ENCODE measurements at regions not wholly inside any gene's neighbourhood (a gene's known extent, or its start where the extent isn't known, plus 50 kb on each side); places are given as distances from the start of the nearest gene placed in this dataset.
"Not testable (repeated sequence)": the region's sequence is repeated elsewhere in the genome, so short reads cannot be mapped to it uniquely, and the experiment has no call there.

- no peak for DNase-seq
Measured at GRCh38 chr2:17057109-17058017, 391.7 kb upstream of the CYRIA start.

- DNase-seq, result no peak
Measured at GRCh38 chr2:17056236-17056635, 390.6 kb upstream of the CYRIA start.

GRCh38 chr2:17052001-17052400 is 386.4 kb upstream of the CYRIA start:
- DNase-seq, result no peak

GRCh38 chr2:17051538-17051937 is 385.9 kb upstream of the CYRIA start:
- DNase-seq, result no peak

- peak; percentile 35 for DNase-seq
Measured at GRCh38 chr2:17043173-17043572, 377.5 kb upstream of the CYRIA start.

GRCh38 chr2:17036361-17036760 is 370.7 kb upstream of the CYRIA start:
- DNase-seq, result no peak

GRCh38 chr2:17035010-17035409 is 369.4 kb upstream of the CYRIA start:
- no peak for DNase-seq

- no peak for DNase-seq
Measured at GRCh38 chr2:17030047-17030446, 364.4 kb upstream of the CYRIA start.

- DNase-seq, result no peak
Measured at GRCh38 chr2:17012297-17012696, 346.7 kb upstream of the CYRIA start.

- no peak for DNase-seq
Measured at GRCh38 chr2:17010104-17010503, 344.5 kb upstream of the CYRIA start.

- DNase-seq, result no peak
Measured at GRCh38 chr2:17000184-17000482, 334.5 kb upstream of the CYRIA start.

GRCh38 chr2:16999347-17000183 is 333.9 kb upstream of the CYRIA start:
- no peak for DNase-seq

- no peak for DNase-seq
Measured at GRCh38 chr2:16978301-16978700, 312.7 kb upstream of the CYRIA start.

GRCh38 chr2:16974688-16975087 is 309.1 kb upstream of the CYRIA start:
- DNase-seq, result no peak

- no peak for DNase-seq
Measured at GRCh38 chr2:16973586-16974286, 308.1 kb upstream of the CYRIA start.

GRCh38 chr2:16972276-16972675 is 306.6 kb upstream of the CYRIA start:
- no peak for DNase-seq

- no peak for DNase-seq
Measured at GRCh38 chr2:16971722-16972234, 306.1 kb upstream of the CYRIA start.

GRCh38 chr2:16970948-16971347 is 305.3 kb upstream of the CYRIA start:
- DNase-seq, result not testable (repeated sequence)

- DNase-seq, result no peak
Measured at GRCh38 chr2:16962505-16962904, 296.9 kb upstream of the CYRIA start.

GRCh38 chr2:16960579-16960978 is 294.9 kb upstream of the CYRIA start:
- no peak for DNase-seq

- no peak for DNase-seq
Measured at GRCh38 chr2:16958266-16958665, 292.6 kb upstream of the CYRIA start.

- DNase-seq, result no peak
Measured at GRCh38 chr2:16952805-16953204, 287.2 kb upstream of the CYRIA start.

GRCh38 chr2:16952368-16952767 is 286.7 kb upstream of the CYRIA start:
- DNase-seq, result no peak
